Keratinocyte (primary cell): ENCODE measurements at regions not wholly inside any gene's neighbourhood (a gene's known extent, or its start where the extent isn't known, plus 50 kb on each side); places are given as distances from the start of the nearest gene placed in this dataset.

ENCODE experiments used
- DNase-seq: peaks from one replicate; pipeline ENCODE4 v3.0.0-alpha.2; 2011; ENCODE audit warnings: low read depth, missing footprints, low spot score
- FAIRE-seq: peaks from 2 replicates; lab custom pipeline; 2011; peaks lifted over from hg19 to GRCh38; lab: Jason Lieb, UNC
- H2AFZ ChIP-seq: 2 replicates; pipeline ENCODE4 v1.6.0; 2012; ENCODE audit warnings: low read length, control low read depth, inconsistent platforms; ENCODE audit not compliant: control insufficient read depth
- H3K27ac ChIP-seq: 2 replicates; pipeline ENCODE4 v1.5.1; 2011; ENCODE audit warnings: low read length; ENCODE audit not compliant: control insufficient read depth, insufficient read depth
- H3K27me3 ChIP-seq: 3 replicates; pipeline ENCODE4 v1.6.0; 2011; ENCODE audit warnings: low read length; ENCODE audit not compliant: control insufficient read depth, insufficient read depth; ENCODE audit errors: extremely low read depth
- H3K36me3 ChIP-seq, 2 experiments: 2 replicates in 1 of 2; 3 replicates in 1 of 2; pipeline ENCODE4 v1.5.1; 2011; ENCODE audit warnings: low read length in 2 of 2, mild to moderate bottlenecking in 1 of 2; ENCODE audit not compliant: control insufficient read depth in 2 of 2, insufficient read depth in 2 of 2; ENCODE audit errors: extremely low read depth in 1 of 2
- H3K4me1 ChIP-seq: 3 replicates; pipeline ENCODE4 v1.5.1; 2011; ENCODE audit warnings: low read length; ENCODE audit not compliant: control insufficient read depth, insufficient read depth; ENCODE audit errors: extremely low read depth
- H3K4me2 ChIP-seq: 3 replicates; pipeline ENCODE4 v1.6.0; 2011; ENCODE audit warnings: low read depth, low read length; ENCODE audit not compliant: control insufficient read depth, insufficient read depth; ENCODE audit errors: extremely low read depth
- H3K4me3 ChIP-seq, 3 experiments: fragments of 200-600 bp in 1 of 3; sonication (generic) in 1 of 3; 2 replicates in 2 of 3; 3 replicates in 1 of 3; pipeline ENCODE4 v1.5.1; 2011 to 2016; ENCODE audit warnings: low read length in 3 of 3, mild to moderate bottlenecking in 3 of 3, control low read depth in 2 of 3, inconsistent platforms in 1 of 3, low read depth in 1 of 3, mixed read lengths in 1 of 3, mixed run types in 1 of 3, moderate library complexity in 1 of 3; ENCODE audit not compliant: control insufficient read depth in 2 of 3, insufficient read depth in 2 of 3; ENCODE audit errors: extremely low read depth in 1 of 3
- H3K79me2 ChIP-seq: 2 replicates; pipeline ENCODE4 v1.6.0; 2012; ENCODE audit warnings: low read length; ENCODE audit not compliant: control insufficient read depth, insufficient read depth
- H3K9ac ChIP-seq: 3 replicates; pipeline ENCODE4 v1.6.0; 2011; ENCODE audit warnings: low read length; ENCODE audit not compliant: control insufficient read depth, insufficient read depth; ENCODE audit errors: extremely low read depth
- H3K9me1 ChIP-seq: 3 replicates; pipeline ENCODE4 v1.6.0; 2011; ENCODE audit warnings: low read length; ENCODE audit not compliant: control insufficient read depth, insufficient read depth; ENCODE audit errors: extremely low read depth
- H3K9me3 ChIP-seq: 2 replicates; pipeline ENCODE4 v1.5.1; 2012; ENCODE audit warnings: low read depth, low read length; ENCODE audit not compliant: control insufficient read depth
- H4K20me1 ChIP-seq: 3 replicates; pipeline ENCODE4 v1.6.0; 2011; ENCODE audit warnings: low read length; ENCODE audit not compliant: control insufficient read depth, insufficient read depth; ENCODE audit errors: extremely low read depth
- CTCF ChIP-seq, 3 experiments: IDR thresholded peaks in 1 of 3; conservative IDR thresholded peaks in 1 of 3; optimal IDR thresholded peaks in 1 of 3; 2 replicates in 2 of 3; 3 replicates in 1 of 3; pipeline versions ENCODE3 to v1.5.1; 2011; ENCODE audit warnings: low read length in 3 of 3, mild to moderate bottlenecking in 3 of 3, moderate library complexity in 2 of 3, control low read depth in 1 of 3, inconsistent platforms in 1 of 3; ENCODE audit not compliant: insufficient read depth in 2 of 3; ENCODE audit errors: extremely low read depth in 1 of 3
- EZH2 ChIP-seq: IDR thresholded peaks from one replicate; pipeline ENCODE4 v1.6.1; 2012; ENCODE audit warnings: inconsistent platforms, mild to moderate bottlenecking, low read length, moderate library complexity
- dilution Hi-C: fragments of 300-500 bp; cut with MboI; formaldehyde crosslinking; loops from one replicate; pipeline ENCODE4 v1.7.0; 2020; ENCODE audit warnings: low sequenced_read_pairs; ENCODE audit not compliant: extremely low pct_ligation_motif_present

GRCh38 chr7:27377988-27378387 lies 135.4 kb downstream of the EVX1 start:
- H3K27ac ChIP-seq = no peak overlapping the region
- no peak for DNase-seq
- no peak overlapping the region for H3K9ac ChIP-seq
- no peak overlapping the region for H2AFZ ChIP-seq
- no peaks in the 10 kb centered on the region for H3K79me2 ChIP-seq
- no peak for FAIRE-seq
- no peaks in the 10 kb centered on the region for H3K36me3 ChIP-seq
- H3K27me3 ChIP-seq = peaks cover 16% of the 10 kb centered on the region
- H3K4me2 ChIP-seq = no peak overlapping the region
- H4K20me1 ChIP-seq = no peaks in the 10 kb centered on the region
- TF ChIP-seq CTCF (optimal IDR thresholded peaks at IDR 0.05 in 1 of 3, IDR thresholded peaks at IDR 0.05 in 1 of 3, conservative IDR thresholded peaks at IDR 0.05 in 1 of 3; ENCODE audit: extremely low read depth in 1 of 3, insufficient read depth in 2 of 3, low read length in 3 of 3) (peak in 1 of 3 experiments; percentile 12), EZH2 (no peak)
- H3K4me1 ChIP-seq = no peaks in the 10 kb centered on the region
- H3K4me3 ChIP-seq = no peak overlapping the region
- no peaks in the 10 kb centered on the region for H3K9me1 ChIP-seq
- dilution Hi-C loops = no loop called here
- H3K9me3 ChIP-seq = no peaks in the 10 kb centered on the region

GRCh38 chr7:27382307-27382706 lies 139.7 kb downstream of the EVX1 start:
- H2AFZ ChIP-seq = no peak overlapping the region
- no peaks in the 10 kb centered on the region for H3K36me3 ChIP-seq
- H3K4me3 ChIP-seq = no peak overlapping the region
- no peaks in the 10 kb centered on the region for H4K20me1 ChIP-seq
- H3K27ac ChIP-seq = no peak overlapping the region
- peaks cover 9% of the 10 kb centered on the region for H3K27me3 ChIP-seq
- H3K9ac ChIP-seq = no peak overlapping the region
- dilution Hi-C loops = no loop called here
- TF ChIP-seq CTCF (optimal IDR thresholded peaks at IDR 0.05 in 1 of 3, IDR thresholded peaks at IDR 0.05 in 1 of 3, conservative IDR thresholded peaks at IDR 0.05 in 1 of 3; ENCODE audit: extremely low read depth in 1 of 3, insufficient read depth in 2 of 3, low read length in 3 of 3) (no peak), EZH2 (no peak)
- H3K9me1 ChIP-seq = no peaks in the 10 kb centered on the region
- H3K79me2 ChIP-seq = no peaks in the 10 kb centered on the region
- no peak overlapping the region for H3K4me2 ChIP-seq
- H3K9me3 ChIP-seq = no peaks in the 10 kb centered on the region
- DNase-seq (no peak), FAIRE-seq (no peak)
- H3K4me1 ChIP-seq = no peaks in the 10 kb centered on the region
